OCI-LY1 (cell line): ENCODE measurements at regions not wholly inside any gene's neighbourhood (a gene's known extent, or its start where the extent isn't known, plus 50 kb on each side); places are given as distances from the start of the nearest gene placed in this dataset.

Source experiments
- EZH2 ChIP-seq: fragments of 200-600 bp; sonication (generic), shearing (Covaris generic); IDR thresholded peaks from 2 replicates; pipeline ENCODE4 v1.8.0; 2017; ENCODE audit warnings: borderline replicate concordance, mixed run types, mild to moderate bottlenecking, antibody characterized with exemption, low read length, moderate library complexity, mixed read lengths
- TF ChIP-seq, protein P1 (sequence below): fragments of 200-600 bp; sonication (generic), shearing (Covaris generic); IDR thresholded peaks from 2 replicates; pipeline ENCODE4 v1.5.1; 2017; ENCODE audit warnings: mild to moderate bottlenecking, antibody characterized with exemption, low read length, moderate library complexity, mixed read lengths

DNA sequence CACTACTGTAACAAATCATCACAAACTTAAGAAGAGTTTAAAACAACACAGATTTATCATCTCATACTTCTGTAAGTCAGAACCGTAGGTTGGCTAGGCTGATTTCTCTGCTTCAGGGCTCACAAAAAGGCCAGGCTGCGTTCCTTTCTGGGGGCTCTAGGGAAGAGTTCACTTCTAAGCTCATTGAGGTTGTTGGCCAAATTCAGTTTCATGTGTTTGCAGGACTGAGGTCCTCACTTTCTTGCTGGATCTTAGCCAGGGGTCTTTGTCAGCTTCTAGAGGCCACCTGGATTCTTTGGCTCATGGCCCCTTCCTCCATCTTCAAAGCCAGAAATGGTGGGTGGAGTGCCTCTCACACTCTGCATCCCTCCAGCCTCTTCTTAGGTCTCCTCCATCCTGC, 76.0 kb downstream of the ACTBL2 start:
- TF ChIP-seq EZH2: no peak
- TF ChIP-seq, protein P1, sequence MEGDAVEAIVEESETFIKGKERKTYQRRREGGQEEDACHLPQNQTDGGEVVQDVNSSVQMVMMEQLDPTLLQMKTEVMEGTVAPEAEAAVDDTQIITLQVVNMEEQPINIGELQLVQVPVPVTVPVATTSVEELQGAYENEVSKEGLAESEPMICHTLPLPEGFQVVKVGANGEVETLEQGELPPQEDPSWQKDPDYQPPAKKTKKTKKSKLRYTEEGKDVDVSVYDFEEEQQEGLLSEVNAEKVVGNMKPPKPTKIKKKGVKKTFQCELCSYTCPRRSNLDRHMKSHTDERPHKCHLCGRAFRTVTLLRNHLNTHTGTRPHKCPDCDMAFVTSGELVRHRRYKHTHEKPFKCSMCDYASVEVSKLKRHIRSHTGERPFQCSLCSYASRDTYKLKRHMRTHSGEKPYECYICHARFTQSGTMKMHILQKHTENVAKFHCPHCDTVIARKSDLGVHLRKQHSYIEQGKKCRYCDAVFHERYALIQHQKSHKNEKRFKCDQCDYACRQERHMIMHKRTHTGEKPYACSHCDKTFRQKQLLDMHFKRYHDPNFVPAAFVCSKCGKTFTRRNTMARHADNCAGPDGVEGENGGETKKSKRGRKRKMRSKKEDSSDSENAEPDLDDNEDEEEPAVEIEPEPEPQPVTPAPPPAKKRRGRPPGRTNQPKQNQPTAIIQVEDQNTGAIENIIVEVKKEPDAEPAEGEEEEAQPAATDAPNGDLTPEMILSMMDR: no peak
